Coronary artery (tissue), 2 donors: ENCODE measurements at regions not wholly inside any gene's neighbourhood (a gene's known extent, or its start where the extent isn't known, plus 50 kb on each side); places are given as distances from the start of the nearest gene placed in this dataset.

Source experiments
- DNase-seq: peaks from one replicate; pipeline ENCODE4 v3.0.0-alpha.2; 2017; ENCODE audit warnings: low spot score
- H3K27ac ChIP-seq, 2 donors: fragments of 200-600 bp; sonication (generic); one replicate each; pipeline ENCODE4 v1.5.1; 2016 to 2019
- H3K4me3 ChIP-seq: fragments of 200-600 bp; sonication (generic); 2 replicates; pipeline ENCODE4 v1.5.1; 2016; ENCODE audit warnings: mild to moderate bottlenecking, moderate library complexity
- TF ChIP-seq, protein P1 (sequence below): fragments of 200-600 bp; sonication (generic); IDR thresholded peaks from one replicate; pipeline ENCODE4 v1.5.1; 2019; ENCODE audit warnings: antibody characterized with exemption

DNA sequence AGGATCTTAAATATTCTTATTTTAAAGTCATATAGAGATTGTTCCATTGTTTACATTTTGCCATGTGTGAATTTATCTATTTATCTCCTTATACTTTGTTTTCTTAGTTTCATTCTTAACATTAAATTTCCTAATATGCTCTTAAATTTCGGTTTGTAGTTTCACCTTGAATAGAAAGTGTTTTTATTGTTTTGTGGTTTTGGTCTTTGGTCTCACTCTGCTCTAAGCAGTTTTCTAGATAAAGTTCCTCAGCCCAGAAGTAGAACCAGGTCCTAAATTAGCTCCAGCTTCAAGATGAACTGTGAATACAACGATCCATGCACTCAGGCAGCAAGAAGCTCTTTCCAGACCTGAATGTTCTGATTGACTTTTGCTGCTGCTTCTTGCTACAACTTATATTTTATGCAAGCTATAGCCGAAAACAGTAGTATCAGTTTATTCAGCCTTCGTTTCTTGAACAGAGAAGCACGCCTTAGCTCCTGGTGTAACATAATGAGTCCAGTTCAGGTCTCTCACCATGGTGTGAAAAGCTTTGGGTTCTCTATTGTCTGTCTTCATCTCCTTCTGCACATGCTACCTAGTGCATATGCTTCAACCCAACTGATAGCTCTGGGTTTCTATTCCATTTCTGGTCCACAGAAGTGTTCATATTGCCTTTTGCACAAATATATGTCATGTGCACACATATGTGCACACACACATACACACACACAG lies 95.3 kb downstream of the SEM1 start:
- H3K27ac ChIP-seq, result no peak overlapping the region
- no peak overlapping the region for H3K4me3 ChIP-seq
- no peak for DNase-seq
- TF ChIP-seq, protein P1, sequence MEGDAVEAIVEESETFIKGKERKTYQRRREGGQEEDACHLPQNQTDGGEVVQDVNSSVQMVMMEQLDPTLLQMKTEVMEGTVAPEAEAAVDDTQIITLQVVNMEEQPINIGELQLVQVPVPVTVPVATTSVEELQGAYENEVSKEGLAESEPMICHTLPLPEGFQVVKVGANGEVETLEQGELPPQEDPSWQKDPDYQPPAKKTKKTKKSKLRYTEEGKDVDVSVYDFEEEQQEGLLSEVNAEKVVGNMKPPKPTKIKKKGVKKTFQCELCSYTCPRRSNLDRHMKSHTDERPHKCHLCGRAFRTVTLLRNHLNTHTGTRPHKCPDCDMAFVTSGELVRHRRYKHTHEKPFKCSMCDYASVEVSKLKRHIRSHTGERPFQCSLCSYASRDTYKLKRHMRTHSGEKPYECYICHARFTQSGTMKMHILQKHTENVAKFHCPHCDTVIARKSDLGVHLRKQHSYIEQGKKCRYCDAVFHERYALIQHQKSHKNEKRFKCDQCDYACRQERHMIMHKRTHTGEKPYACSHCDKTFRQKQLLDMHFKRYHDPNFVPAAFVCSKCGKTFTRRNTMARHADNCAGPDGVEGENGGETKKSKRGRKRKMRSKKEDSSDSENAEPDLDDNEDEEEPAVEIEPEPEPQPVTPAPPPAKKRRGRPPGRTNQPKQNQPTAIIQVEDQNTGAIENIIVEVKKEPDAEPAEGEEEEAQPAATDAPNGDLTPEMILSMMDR, result no peak

DNA sequence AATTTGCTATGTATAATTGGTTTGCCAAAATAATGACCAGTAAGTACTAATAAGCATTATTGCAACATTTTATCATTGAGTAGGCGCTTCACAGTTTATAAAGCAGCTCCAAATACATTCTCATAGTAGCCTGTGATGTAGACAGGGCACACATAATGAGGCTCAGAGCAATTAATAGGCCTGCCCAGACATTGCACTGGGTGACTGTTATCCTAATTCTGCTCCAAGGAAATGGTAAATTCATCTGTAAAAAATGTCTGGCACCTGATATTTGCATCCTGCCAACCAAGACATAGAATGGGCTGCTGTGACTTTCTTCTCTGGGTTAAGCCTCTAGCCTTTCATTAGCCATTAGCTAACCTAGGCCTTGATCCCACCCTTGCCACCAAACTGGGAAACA lies 97.6 kb downstream of the SEM1 start:
- DNase-seq, result no peak
- TF ChIP-seq, protein P1, result no peak

DNA sequence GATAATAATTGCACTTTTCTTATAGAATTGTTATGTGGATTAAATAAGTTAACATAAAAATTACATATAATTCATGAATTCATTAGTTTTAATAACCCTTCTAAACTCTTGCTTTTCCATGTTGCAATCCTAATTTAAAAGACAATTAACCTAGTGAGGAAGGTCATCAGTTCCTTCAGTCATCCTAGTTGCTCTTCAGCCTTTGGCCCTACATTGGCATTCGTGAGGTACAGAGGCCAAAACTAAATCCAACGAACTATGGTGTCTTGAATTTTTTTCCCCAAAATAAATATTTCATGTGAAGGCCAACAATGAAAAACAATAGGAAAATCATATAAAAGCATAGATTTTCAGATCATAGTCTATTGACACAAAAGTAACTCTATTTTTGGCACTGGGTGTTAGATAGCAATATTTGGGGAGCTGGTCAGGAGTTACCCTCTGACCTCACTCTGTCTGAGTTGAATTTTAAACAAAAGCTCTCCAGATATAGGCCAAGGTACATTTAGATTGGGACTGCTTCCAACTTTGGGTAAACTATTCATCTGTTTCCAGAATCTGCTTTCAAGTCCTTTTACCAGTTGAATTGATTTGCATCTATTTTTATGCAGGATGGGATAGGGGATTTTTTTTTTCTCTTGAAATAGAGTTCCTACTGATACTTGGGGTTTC lies 104.5 kb downstream of the SEM1 start:
- H3K4me3 ChIP-seq, result no peak overlapping the region
- TF ChIP-seq, protein P1, result no peak
- DNase-seq, result no peak
- H3K27ac ChIP-seq, result no peak overlapping the region

More for the DNA sequence above, 97.6 kb downstream of the SEM1 start:
- Histone ChIP-seq H3K27ac (no peak overlapping the region), H3K4me3 (no peak overlapping the region)

DNA sequence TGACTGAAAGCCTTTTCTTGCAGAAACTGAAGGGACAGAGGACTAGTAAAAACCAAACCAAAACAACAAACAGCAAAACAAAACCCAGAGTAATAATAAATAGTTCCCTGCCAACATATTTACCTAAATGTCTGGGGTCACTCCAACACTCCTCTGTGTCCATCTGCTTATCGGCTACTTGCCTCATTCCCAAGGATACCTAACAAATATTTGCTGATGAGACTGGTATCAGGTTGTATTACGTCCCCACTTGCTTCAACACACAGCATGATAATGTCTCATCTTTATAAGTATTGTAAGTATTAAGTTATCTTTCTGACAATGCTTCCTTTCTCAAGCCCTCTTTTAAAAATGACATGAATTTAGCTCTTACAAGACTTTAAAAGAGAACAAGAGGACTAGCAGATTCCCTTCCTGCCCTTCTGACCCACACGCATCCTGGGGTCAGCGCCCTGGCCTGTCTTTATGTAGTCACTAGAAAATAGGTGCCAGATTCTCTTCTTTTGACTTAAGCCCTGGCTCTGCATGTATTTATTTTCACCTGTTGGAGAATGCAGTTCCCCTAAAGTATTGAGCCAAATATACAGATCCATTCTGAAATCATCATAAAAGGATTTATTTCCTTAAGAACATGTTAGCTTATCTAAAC lies 110.2 kb downstream of the SEM1 start:
- DNase-seq, result no peak
- TF ChIP-seq, protein P1, result no peak
- Histone ChIP-seq H3K4me3 (no peak overlapping the region), H3K27ac (no peak overlapping the region)

DNA sequence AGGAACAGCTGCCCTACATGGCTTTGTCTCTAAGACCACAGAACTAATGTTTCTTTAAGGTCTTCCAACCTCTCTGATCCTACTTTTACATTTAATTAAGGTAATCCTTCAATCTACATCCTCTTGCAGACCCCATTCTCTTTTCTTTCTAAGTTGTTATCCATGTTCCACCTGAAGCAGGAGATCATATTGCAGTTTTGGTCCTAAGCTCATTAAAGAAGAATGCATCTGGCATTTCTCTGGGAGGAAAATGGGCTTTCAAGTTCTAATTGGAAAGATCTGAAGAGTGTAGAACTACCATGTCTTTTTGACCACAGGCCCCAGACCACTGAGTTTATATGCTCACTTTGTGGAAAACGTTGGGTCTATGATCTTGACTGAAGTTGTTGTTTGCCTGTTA lies 111.2 kb downstream of the SEM1 start:
- TF ChIP-seq, protein P1, result no peak
- DNase-seq, result no peak
- no peak overlapping the region for H3K27ac ChIP-seq
- no peak overlapping the region for H3K4me3 ChIP-seq

DNA sequence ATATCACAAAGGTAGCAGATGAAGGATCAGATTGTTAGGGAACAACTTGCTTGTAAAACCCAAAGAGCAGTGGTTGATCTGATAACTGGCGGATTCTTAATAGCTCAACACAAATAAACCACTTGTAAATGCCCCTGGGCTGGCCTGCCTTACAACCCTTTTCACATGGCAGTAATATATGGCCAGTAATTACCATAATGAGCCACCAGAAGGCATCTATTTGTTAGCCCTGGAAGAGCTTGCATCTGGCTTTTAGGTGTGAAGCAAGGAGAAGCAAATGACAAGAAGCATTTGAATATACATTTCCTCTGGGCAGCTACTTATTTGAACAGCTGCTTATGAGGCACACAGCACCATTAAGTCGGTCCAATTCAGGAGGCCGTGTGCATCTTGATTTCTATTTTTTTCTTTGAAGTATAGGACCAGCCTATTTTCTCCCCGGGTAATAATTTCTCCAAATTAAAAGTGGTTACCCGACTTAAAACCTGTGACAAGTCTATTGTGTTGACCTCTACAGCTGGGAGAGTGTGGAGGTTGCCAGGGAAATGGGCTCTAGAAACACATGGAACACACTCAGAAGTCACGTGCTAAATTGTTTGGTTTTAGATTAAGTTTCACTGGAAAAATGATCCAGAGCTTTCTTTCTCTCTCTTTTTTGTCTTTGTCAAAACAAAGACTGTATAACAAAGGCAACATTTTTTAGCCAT lies 113.4 kb downstream of the SEM1 start:
- TF ChIP-seq, protein P1, result no peak
- H3K4me3 ChIP-seq, result no peak overlapping the region
- no peak overlapping the region for H3K27ac ChIP-seq
- no peak for DNase-seq
